GM19351 (cell line): ENCODE measurements at regions not wholly inside any gene's neighbourhood (a gene's known extent, or its start where the extent isn't known, plus 50 kb on each side); places are given as distances from the start of the nearest gene placed in this dataset.
"Not testable (repeated sequence)": the region's sequence is repeated elsewhere in the genome, so short reads cannot be mapped to it uniquely, and the experiment has no call there.

Experiments
- ATAC-seq: cut with Tn5 transposase; IDR thresholded peaks from one replicate; pipeline ENCODE4 v1.9.1; 2021; ENCODE audit warnings: mild to moderate bottlenecking, moderate library complexity; ENCODE audit not compliant: unreplicated experiment

DNA sequence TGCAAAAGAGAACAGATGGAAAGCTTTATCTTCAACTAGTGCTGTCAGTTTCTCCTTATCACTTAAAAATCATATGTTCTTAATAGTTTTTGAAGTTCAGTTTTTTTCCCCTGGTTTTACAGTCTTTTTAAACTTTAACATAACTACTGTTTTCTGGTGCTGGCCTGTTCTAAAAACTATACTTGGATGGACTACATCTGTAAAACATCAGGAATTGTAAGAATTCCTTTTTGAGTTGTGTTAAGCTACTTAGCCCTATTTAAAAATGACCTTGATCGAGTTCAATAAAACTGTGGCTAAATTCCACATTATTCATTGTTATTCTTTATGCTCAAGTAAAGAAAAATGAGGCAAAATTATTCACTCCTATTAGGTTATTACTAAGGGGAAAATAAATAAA lies 397.7 kb downstream of the NUP35 start:
- no peak for ATAC-seq

GRCh38 chr2:183522489-183523266 lies 398.4 kb downstream of the NUP35 start:
- no peak for ATAC-seq

- peak; percentile 90 for ATAC-seq
Measured at GRCh38 chr2:183530333-183530901, 406.2 kb downstream of the NUP35 start.

GRCh38 chr2:183532514-183532913 lies 408.3 kb downstream of the NUP35 start:
- no peak for ATAC-seq

DNA sequence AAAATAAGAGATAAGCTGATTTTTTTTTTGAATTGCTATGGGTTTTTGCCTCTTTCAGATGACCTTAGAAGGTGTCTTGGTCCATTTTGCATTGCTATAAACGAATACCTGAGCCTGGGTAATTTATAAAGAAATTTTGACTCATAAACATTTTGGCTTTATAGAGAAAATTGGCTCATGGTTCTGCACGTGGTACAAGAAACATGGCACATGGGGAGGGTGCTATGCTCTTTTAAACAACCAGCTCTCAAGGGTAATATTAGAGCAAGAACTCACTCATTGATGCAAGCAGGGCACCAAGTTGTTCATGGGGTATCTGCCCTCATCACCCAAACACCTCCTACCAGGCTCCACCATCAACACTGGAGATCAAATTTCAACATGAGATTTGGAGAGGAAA lies 408.8 kb downstream of the NUP35 start:
- ATAC-seq = no peak

DNA sequence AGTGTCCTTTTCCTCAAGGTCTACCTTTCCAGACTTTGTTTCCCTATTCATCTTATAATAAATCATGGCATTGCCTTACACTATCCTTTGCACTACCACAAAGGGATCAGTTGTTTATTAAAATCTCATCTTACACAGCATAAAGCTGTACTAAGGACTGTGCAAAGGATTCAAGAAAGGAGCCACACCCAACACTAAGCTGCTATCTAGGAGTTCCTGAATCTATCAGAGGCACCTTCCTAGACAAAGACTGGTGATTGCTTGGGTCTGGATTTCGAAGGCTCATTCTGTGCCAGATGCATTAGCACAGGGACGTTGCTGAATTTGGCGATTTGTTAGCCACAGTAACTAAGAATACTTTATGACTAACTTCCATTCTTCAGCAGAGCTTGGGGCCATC lies 412.0 kb downstream of the NUP35 start:
- ATAC-seq = no peak

DNA sequence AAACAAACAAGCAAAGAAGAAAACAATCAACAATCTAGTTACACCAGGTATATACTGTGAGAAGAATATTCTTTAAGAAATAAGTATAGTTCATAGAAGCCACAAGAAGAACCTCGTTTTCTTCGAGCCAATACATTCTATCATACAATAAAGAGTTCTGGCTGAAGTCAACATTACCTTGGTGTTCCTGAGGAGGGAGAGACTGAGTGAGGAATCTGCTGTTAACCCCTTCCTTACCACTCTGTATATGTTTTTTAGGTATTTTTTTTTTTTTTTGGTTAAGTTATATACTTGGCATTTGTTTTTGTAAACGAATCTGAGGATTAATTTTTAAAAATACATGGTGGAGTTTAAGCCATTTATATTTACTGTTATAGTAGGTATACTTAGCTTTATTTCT lies 412.5 kb downstream of the NUP35 start:
- ATAC-seq = no peak

- ATAC-seq = no peak
Measured at GRCh38 chr2:183541766-183542165, 417.5 kb downstream of the NUP35 start.

GRCh38 chr2:183542606-183543005 lies 418.4 kb downstream of the NUP35 start:
- ATAC-seq = no peak

DNA sequence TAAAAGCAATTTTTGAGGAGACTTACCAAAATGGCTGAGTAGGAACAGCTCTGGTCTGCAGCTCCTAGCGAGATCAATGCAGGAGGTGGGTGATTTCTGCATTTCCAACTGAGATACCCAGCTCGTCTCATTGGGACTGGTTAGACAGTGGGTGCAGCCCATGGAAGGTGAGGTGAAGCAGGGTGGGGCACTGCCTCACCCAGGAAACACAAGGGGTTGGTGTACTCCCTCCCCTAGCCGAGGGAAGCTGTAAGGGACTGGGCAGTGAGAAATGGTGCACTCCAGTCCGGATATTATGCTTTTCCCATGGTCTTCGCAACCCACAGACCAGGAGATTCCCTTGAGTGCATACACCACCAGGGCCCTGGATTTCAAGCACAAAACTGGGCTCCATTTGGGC lies 419.0 kb downstream of the NUP35 start:
- ATAC-seq = peak; percentile 11

DNA sequence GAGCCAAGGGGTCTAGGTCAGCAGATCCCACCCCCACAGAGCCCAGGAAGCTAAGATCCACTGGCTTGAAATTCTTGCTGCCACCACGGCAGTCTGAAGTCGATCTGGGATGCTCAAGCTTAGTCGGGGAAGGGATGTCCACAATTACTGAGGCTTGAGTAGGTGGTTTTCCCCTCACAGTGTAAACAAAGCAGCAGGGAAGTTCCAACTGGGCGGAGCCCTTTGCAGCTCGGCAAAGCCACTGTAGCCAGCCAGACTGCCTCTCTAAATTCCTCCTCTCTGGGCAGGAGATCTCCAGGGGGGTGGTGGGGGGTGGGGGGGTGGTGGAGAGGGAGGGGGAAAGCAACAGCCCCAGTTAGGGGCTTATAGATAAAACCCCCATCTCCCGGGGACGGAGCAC lies 419.5 kb downstream of the NUP35 start:
- ATAC-seq = peak; percentile 96

DNA sequence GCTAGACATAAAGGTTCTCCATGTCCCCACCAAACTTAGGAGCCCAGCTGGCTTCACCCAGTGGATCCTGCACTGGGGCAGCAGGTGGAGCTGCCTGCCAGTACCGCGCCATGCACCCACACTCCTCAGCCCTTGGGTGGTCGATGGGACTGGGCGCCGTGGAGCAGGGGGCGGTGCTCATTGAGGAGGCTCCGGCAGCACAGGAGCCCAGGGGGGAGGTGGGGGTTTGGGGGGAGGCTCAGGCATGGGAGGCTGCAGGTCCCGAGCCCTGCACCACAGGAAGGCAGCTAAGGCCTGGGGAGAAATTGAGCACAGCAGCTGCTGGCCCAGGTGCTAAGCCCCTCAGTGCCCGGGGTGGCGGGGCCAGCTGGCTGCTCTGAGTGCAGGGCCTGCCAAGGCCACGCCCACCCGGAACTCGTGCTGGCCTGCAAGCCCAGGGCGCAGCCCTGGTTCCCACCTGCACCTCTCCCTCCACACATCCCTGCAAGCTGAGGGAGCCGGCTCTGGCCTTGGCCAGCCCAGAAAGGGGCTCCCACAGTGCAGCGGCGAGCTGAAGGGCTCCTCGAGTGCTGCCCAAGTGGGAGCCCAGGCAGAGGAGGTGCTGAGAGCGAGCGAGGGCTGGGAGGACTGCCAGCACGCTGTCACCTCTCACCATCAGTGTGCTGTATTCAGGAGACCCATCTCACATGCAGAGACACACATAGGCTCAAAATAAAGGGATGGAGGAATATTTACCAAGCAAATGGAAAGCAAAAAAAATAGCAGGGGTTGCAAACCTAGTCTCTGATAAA lies 422.5 kb downstream of the NUP35 start:
- ATAC-seq = not testable (repeated sequence)

GRCh38 chr2:183552716-183553115 lies 428.5 kb downstream of the NUP35 start:
- no peak for ATAC-seq

GRCh38 chr2:183564726-183565125 lies 440.5 kb downstream of the NUP35 start:
- no peak for ATAC-seq

DNA sequence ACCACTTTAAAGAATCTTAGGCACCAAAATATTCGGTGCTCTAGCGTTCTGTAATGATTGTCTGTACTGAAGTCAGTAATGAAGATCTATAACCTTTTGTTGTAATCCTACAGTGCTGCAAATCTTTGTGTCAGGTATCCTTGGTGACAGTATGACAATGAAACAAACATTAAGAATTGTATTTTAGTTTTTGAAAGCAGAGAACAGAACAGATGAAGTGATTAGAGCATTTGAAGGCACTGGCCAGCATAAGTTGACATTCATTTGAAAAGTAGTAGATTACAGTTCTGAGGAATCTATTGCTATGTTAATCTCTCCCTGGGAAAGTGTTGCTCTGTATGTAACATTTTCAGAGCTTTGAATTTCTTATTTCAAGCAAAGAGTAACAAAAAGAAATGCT lies 451.2 kb downstream of the NUP35 start:
- ATAC-seq = no peak

- ATAC-seq = no peak
Measured at GRCh38 chr2:183579686-183580085, 455.4 kb downstream of the NUP35 start.

DNA sequence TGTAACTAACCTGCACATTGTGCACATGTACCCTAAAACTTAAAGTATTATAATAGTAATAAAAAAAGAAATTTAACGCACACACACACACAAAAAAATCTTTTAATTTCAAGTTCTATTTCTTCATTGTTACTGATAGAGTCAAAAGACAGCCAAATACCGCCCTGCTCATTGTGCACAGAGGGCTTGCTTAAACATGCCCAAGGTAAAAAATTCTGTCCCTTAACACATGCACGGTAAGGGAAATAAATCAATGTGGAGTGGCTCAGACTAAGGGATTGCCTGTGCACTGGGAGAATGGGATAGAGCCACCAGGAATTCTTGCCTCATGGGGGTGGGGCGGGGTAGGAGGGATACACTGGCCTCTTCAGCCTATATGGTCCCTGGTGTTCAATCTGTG lies 468.0 kb downstream of the NUP35 start:
- ATAC-seq = no peak

DNA sequence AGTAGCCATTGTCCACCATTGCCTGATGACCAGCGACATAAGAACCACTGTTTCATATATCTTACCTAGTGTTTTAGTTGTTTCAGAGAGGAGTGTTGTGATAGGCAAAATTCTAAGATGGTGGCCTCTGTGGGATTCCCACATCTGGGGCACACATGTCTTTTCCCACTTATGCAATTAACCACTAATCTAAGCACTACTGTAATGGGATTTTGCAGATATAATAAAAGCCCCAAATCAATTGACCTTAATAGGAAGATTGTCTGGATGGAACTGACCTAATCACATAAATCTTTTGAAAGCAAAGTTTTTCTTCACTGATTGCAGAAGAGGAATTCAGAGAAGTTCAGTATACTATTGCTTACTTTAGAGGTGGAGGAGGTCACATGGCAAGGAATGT lies 469.9 kb downstream of the NUP35 start:
- ATAC-seq = no peak

DNA sequence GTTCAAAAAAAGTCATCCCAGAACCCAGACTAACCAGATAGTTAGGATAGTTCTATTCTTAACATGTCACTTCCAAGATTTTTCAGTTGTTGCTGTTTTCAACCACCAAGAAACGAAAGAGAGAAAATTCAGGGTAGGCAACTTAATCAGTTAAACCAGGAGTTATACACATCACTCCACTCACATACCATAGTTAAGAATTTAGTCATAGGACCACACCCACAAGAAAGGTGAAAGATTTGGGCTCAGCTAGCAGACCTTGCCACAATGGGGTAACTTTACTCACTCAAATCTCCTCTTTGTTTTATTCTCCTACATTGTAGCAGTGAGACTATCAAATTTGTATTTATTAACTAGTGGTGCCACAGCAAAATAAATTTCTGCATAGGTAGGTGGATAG lies 473.6 kb downstream of the NUP35 start:
- ATAC-seq = no peak

DNA sequence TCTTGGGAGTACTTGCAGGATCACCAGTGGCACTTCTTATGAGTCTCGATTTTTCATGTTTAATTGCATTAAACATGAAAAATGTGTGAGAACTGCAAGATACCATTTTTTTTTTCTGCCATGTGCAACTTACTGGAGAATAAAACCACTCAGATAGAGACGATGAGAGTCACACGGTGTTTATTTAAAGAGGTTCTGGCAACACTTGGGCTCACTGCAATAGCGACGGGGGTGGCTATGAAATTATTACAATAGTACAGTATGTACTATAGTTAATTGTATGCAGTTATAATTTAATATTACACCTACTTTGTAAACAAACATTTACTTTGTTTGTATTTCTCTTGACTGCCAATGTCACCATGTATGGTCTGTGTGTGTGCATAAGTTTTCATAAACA lies 479.8 kb downstream of the NUP35 start:
- ATAC-seq = no peak

DNA sequence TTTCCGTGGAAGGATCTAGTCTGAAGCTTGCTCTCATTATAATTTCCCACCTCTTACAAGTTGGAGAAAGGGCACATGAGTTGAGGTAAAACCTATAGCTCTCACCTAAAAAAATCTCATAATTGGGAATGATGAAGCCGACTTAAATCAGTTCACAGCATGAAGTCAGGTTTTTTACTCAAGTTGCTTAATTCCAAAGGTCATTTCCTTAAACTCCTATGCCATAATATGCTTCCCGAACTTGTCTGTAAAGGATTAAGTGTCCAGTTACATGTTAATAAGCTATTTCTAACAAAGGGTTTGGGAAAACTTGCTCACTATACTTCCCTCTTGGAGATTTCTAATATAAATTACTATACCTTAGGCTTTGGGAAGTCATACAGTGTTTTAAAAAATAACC lies 481.2 kb downstream of the NUP35 start:
- ATAC-seq = no peak
